GM19468 (cell line): ENCODE measurements at regions not wholly inside any gene's neighbourhood (a gene's known extent, or its start where the extent isn't known, plus 50 kb on each side); places are given as distances from the start of the nearest gene placed in this dataset.

Experiments used
- ATAC-seq: cut with Tn5 transposase; IDR thresholded peaks from one replicate; pipeline ENCODE4 v1.9.1; 2021; ENCODE audit warnings: mild to moderate bottlenecking, moderate library complexity, moderate number of reproducible peaks; ENCODE audit not compliant: unreplicated experiment; ENCODE audit errors: extremely low read depth

- ATAC-seq = no peak
Observed at GRCh38 chr20:54272901-54273488, 65.1 kb downstream of the PFDN4 start.

- ATAC-seq = no peak
Observed at GRCh38 chr20:54275359-54276111, 67.6 kb downstream of the PFDN4 start.

- ATAC-seq = no peak
Observed at GRCh38 chr20:54276577-54277169, 68.8 kb downstream of the PFDN4 start.

- no peak for ATAC-seq
Observed at GRCh38 chr20:54278262-54278661, 70.4 kb downstream of the PFDN4 start.

GRCh38 chr20:54282625-54283024, 74.7 kb downstream of the PFDN4 start:
- ATAC-seq = no peak

GRCh38 chr20:54283253-54283652, 75.4 kb downstream of the PFDN4 start:
- ATAC-seq = no peak

GRCh38 chr20:54284928-54285704, 77.2 kb downstream of the PFDN4 start:
- no peak for ATAC-seq

GRCh38 chr20:54290636-54291035, 82.7 kb downstream of the PFDN4 start:
- ATAC-seq = no peak

- ATAC-seq = no peak
Observed at GRCh38 chr20:54291339-54292010, 83.6 kb downstream of the PFDN4 start.

GRCh38 chr20:54292185-54292584, 84.3 kb downstream of the PFDN4 start:
- ATAC-seq = no peak

- no peak for ATAC-seq
Observed at GRCh38 chr20:54293526-54293925, 85.6 kb downstream of the PFDN4 start.

GRCh38 chr20:54294094-54294493, 86.2 kb downstream of the PFDN4 start:
- no peak for ATAC-seq

- no peak for ATAC-seq
Observed at GRCh38 chr20:54295686-54296085, 87.8 kb downstream of the PFDN4 start.

- ATAC-seq = no peak
Observed at GRCh38 chr20:54305421-54305820, 97.5 kb downstream of the PFDN4 start.

GRCh38 chr20:54306985-54307710, 99.3 kb downstream of the PFDN4 start:
- ATAC-seq = no peak

- ATAC-seq = no peak
Observed at GRCh38 chr20:54308804-54309203, 100.9 kb downstream of the PFDN4 start.

GRCh38 chr20:54318892-54319291, 111.0 kb downstream of the PFDN4 start:
- no peak for ATAC-seq

- no peak for ATAC-seq
Observed at GRCh38 chr20:54320148-54320607, 112.3 kb downstream of the PFDN4 start.

- no peak for ATAC-seq
Observed at GRCh38 chr20:54321352-54322087, 113.6 kb downstream of the PFDN4 start.
